Bone marrow (tissue), 2 donors: ENCODE measurements at regions not wholly inside any gene's neighbourhood (a gene's known extent, or its start where the extent isn't known, plus 50 kb on each side); places are given as distances from the start of the nearest gene placed in this dataset.
"Not testable (repeated sequence)": the region's sequence is repeated elsewhere in the genome, so short reads cannot be mapped to it uniquely, and the experiment has no call there.

Experiments
- DNase-seq, 2 donors: peaks; one replicate each; lab custom pipeline; 2025; lab: John Stamatoyannopoulos, UW

GRCh38 chr4:22630161-22630975 is 62.4 kb upstream of the GBA3 start:
- not testable (repeated sequence) for DNase-seq

GRCh38 chr4:22631167-22631566 is 61.6 kb upstream of the GBA3 start:
- DNase-seq = not testable (repeated sequence)

GRCh38 chr4:22634541-22635181 is 58.1 kb upstream of the GBA3 start:
- no peak for DNase-seq

- DNase-seq = not testable (repeated sequence)
Measured at GRCh38 chr4:22635182-22635549, 57.6 kb upstream of the GBA3 start.

GRCh38 chr4:22635692-22636091 is 57.0 kb upstream of the GBA3 start:
- no peak for DNase-seq

- DNase-seq = no peak
Measured at GRCh38 chr4:22637306-22637705, 55.4 kb upstream of the GBA3 start.
